Keratinocyte (primary cell): ENCODE measurements at regions not wholly inside any gene's neighbourhood (a gene's known extent, or its start where the extent isn't known, plus 50 kb on each side); places are given as distances from the start of the nearest gene placed in this dataset.

Source experiments
- EZH2 ChIP-seq: IDR thresholded peaks from one replicate; pipeline ENCODE4 v1.6.1; 2012; ENCODE audit warnings: inconsistent platforms, mild to moderate bottlenecking, low read length, moderate library complexity
- TF ChIP-seq, protein P1 (sequence below), 3 experiments: IDR thresholded peaks in 1 of 3; conservative IDR thresholded peaks in 1 of 3; optimal IDR thresholded peaks in 1 of 3; 2 replicates in 2 of 3; 3 replicates in 1 of 3; pipeline versions ENCODE3 to v1.5.1; 2011; ENCODE audit warnings: low read length in 3 of 3, mild to moderate bottlenecking in 3 of 3, moderate library complexity in 2 of 3, control low read depth in 1 of 3, inconsistent platforms in 1 of 3; ENCODE audit not compliant: insufficient read depth in 2 of 3; ENCODE audit errors: extremely low read depth in 1 of 3

- TF ChIP-seq EZH2, result no peak
- TF ChIP-seq, protein P1, sequence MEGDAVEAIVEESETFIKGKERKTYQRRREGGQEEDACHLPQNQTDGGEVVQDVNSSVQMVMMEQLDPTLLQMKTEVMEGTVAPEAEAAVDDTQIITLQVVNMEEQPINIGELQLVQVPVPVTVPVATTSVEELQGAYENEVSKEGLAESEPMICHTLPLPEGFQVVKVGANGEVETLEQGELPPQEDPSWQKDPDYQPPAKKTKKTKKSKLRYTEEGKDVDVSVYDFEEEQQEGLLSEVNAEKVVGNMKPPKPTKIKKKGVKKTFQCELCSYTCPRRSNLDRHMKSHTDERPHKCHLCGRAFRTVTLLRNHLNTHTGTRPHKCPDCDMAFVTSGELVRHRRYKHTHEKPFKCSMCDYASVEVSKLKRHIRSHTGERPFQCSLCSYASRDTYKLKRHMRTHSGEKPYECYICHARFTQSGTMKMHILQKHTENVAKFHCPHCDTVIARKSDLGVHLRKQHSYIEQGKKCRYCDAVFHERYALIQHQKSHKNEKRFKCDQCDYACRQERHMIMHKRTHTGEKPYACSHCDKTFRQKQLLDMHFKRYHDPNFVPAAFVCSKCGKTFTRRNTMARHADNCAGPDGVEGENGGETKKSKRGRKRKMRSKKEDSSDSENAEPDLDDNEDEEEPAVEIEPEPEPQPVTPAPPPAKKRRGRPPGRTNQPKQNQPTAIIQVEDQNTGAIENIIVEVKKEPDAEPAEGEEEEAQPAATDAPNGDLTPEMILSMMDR (optimal IDR thresholded peaks at IDR 0.05 in 1 of 3, IDR thresholded peaks at IDR 0.05 in 1 of 3, conservative IDR thresholded peaks at IDR 0.05 in 1 of 3; ENCODE audit: extremely low read depth in 1 of 3, insufficient read depth in 2 of 3, low read length in 3 of 3), result no peak
Measured at GRCh38 chr5:74948031-74948546, 81.9 kb upstream of the FAM169A start.
